ENCODE measurements at regions not wholly inside any gene's neighbourhood (a gene's known extent, or its start where the extent isn't known, plus 50 kb on each side); places are given as distances from the start of the nearest gene placed in this dataset.

GRCh38 chr3:22170370-22170769 is 419.4 kb upstream of the ZNF385D start:
- Histone ChIP-seq H3K4me3 (ENCODE audit: low read length in 2 of 2) (no peak overlapping the region), H2AK5ac (ENCODE audit: low read depth, low read length) (no peak overlapping the region), H3K4ac (ENCODE audit: low read length) (no peak overlapping the region), H3K4me2 (ENCODE audit: insufficient read depth, low read length, poor library complexity, severe bottlenecking) (no peak overlapping the region), H2AFZ (ENCODE audit: low read length) (no peak overlapping the region), H3K36me3 (replicated peaks in 1 of 2; ENCODE audit: control insufficient read depth in 2 of 2, insufficient read depth in 2 of 2, low read length in 2 of 2) (no peaks in the 10 kb centered on the region), H3K9me3 (replicated peaks in 1 of 2; ENCODE audit: control insufficient read depth in 2 of 2, insufficient read depth in 1 of 2, low read depth in 1 of 2, low read length in 2 of 2) (no peaks in the 10 kb centered on the region), H2BK5ac (ENCODE audit: low read length) (no peak overlapping the region), H3K14ac (ENCODE audit: low read length) (no peak overlapping the region), H3K27me3 (ENCODE audit: control insufficient read depth in 3 of 3, insufficient read depth in 3 of 3, low read depth in 1 of 3, low read length in 3 of 3) (no peaks in the 10 kb centered on the region), H2BK15ac (ENCODE audit: low read length) (no peak overlapping the region), H3K79me1 (ENCODE audit: low read depth, low read length) (no peaks in the 10 kb centered on the region), H2BK120ac (ENCODE audit: low read depth, low read length) (no peak overlapping the region), H3K27ac (replicated peaks; ENCODE audit: low read length) (no peak overlapping the region), H3K23ac (ENCODE audit: low read depth, low read length, poor library complexity) (no peak overlapping the region), H3K4me1 (ENCODE audit: control insufficient read depth in 2 of 2, insufficient read depth in 1 of 2, low read depth in 1 of 2, low read length in 2 of 2) (no peaks in the 10 kb centered on the region), H4K91ac (ENCODE audit: low read depth, low read length, poor library complexity) (no peak overlapping the region), H3K9ac (ENCODE audit: low read depth, low read length, poor library complexity) (no peak overlapping the region), H2BK12ac (ENCODE audit: low read length) (no peak overlapping the region), H3K18ac (ENCODE audit: low read length) (no peak overlapping the region), H4K8ac (ENCODE audit: low read depth, low read length) (no peak overlapping the region)
- WGBS, 2 donors (ENCODE audit: extremely low coverage in 2 of 2, insufficient read length in 2 of 2, insufficient replicate concordance in 1 of 2) = no CpG with 5 or more reads among the region's 1 CpG
- DNase-seq (ENCODE audit: low spot score) = no peak

- no peak overlapping the region for H4K91ac ChIP-seq (ENCODE audit: low read depth, low read length, poor library complexity)
- H3K4me2 ChIP-seq (ENCODE audit: insufficient read depth, low read length, poor library complexity, severe bottlenecking) = no peak overlapping the region
- no peak for DNase-seq (ENCODE audit: low spot score)
- no peak overlapping the region for H2BK15ac ChIP-seq (ENCODE audit: low read length)
- no peaks in the 10 kb centered on the region for H3K4me1 ChIP-seq (ENCODE audit: control insufficient read depth in 2 of 2, insufficient read depth in 1 of 2, low read depth in 1 of 2, low read length in 2 of 2)
- no peaks in the 10 kb centered on the region for H3K27me3 ChIP-seq (ENCODE audit: control insufficient read depth in 3 of 3, insufficient read depth in 3 of 3, low read depth in 1 of 3, low read length in 3 of 3)
- no peak overlapping the region for H2AK5ac ChIP-seq (ENCODE audit: low read depth, low read length)
- no peak overlapping the region for H2AFZ ChIP-seq (ENCODE audit: low read length)
- no peak overlapping the region for H3K23ac ChIP-seq (ENCODE audit: low read depth, low read length, poor library complexity)
- H3K9me3 ChIP-seq (replicated peaks in 1 of 2; ENCODE audit: control insufficient read depth in 2 of 2, insufficient read depth in 1 of 2, low read depth in 1 of 2, low read length in 2 of 2) = no peaks in the 10 kb centered on the region
- H3K36me3 ChIP-seq (replicated peaks in 1 of 2; ENCODE audit: control insufficient read depth in 2 of 2, insufficient read depth in 2 of 2, low read length in 2 of 2) = no peaks in the 10 kb centered on the region
- no peak overlapping the region for H3K4ac ChIP-seq (ENCODE audit: low read length)
- no peak overlapping the region for H2BK5ac ChIP-seq (ENCODE audit: low read length)
- no peak overlapping the region for H3K27ac ChIP-seq (replicated peaks; ENCODE audit: low read length)
- no peak overlapping the region for H2BK120ac ChIP-seq (ENCODE audit: low read depth, low read length)
- H2BK12ac ChIP-seq (ENCODE audit: low read length) = no peak overlapping the region
- H3K14ac ChIP-seq (ENCODE audit: low read length) = no peak overlapping the region
- no peak overlapping the region for H3K18ac ChIP-seq (ENCODE audit: low read length)
- H3K9ac ChIP-seq (ENCODE audit: low read depth, low read length, poor library complexity) = no peak overlapping the region
- WGBS, 2 donors (ENCODE audit: extremely low coverage in 2 of 2, insufficient read length in 2 of 2, insufficient replicate concordance in 1 of 2) = 100% methylated on average over 1 to 3 of the region's 4 CpGs
- no peak overlapping the region for H4K8ac ChIP-seq (ENCODE audit: low read depth, low read length)
- no peak overlapping the region for H3K4me3 ChIP-seq (ENCODE audit: low read length in 2 of 2)
- H3K79me1 ChIP-seq (ENCODE audit: low read depth, low read length) = no peaks in the 10 kb centered on the region
Measured at GRCh38 chr3:22172964-22173363, 422.0 kb upstream of the ZNF385D start.

GRCh38 chr3:22175947-22176346 is 424.9 kb upstream of the ZNF385D start:
- no CpG with 5 or more reads among the region's 1 CpG for WGBS, 2 donors (ENCODE audit: extremely low coverage in 2 of 2, insufficient read length in 2 of 2, insufficient replicate concordance in 1 of 2)
- Histone ChIP-seq H3K4ac (ENCODE audit: low read length) (no peak overlapping the region), H2BK15ac (ENCODE audit: low read length) (no peak overlapping the region), H3K36me3 (replicated peaks in 1 of 2; ENCODE audit: control insufficient read depth in 2 of 2, insufficient read depth in 2 of 2, low read length in 2 of 2) (no peaks in the 10 kb centered on the region), H3K18ac (ENCODE audit: low read length) (no peak overlapping the region), H3K4me1 (ENCODE audit: control insufficient read depth in 2 of 2, insufficient read depth in 1 of 2, low read depth in 1 of 2, low read length in 2 of 2) (no peaks in the 10 kb centered on the region), H3K9ac (ENCODE audit: low read depth, low read length, poor library complexity) (no peak overlapping the region), H2BK12ac (ENCODE audit: low read length) (no peak overlapping the region), H4K8ac (ENCODE audit: low read depth, low read length) (no peak overlapping the region), H4K91ac (ENCODE audit: low read depth, low read length, poor library complexity) (no peak overlapping the region), H3K23ac (ENCODE audit: low read depth, low read length, poor library complexity) (no peak overlapping the region), H3K4me3 (ENCODE audit: low read length in 2 of 2) (no peak overlapping the region), H2BK120ac (ENCODE audit: low read depth, low read length) (no peak overlapping the region), H3K79me1 (ENCODE audit: low read depth, low read length) (no peaks in the 10 kb centered on the region), H2AFZ (ENCODE audit: low read length) (no peak overlapping the region), H2BK5ac (ENCODE audit: low read length) (no peak overlapping the region), H3K27ac (replicated peaks; ENCODE audit: low read length) (no peak overlapping the region), H3K9me3 (replicated peaks in 1 of 2; ENCODE audit: control insufficient read depth in 2 of 2, insufficient read depth in 1 of 2, low read depth in 1 of 2, low read length in 2 of 2) (no peaks in the 10 kb centered on the region), H2AK5ac (ENCODE audit: low read depth, low read length) (no peak overlapping the region), H3K14ac (ENCODE audit: low read length) (no peak overlapping the region), H3K4me2 (ENCODE audit: insufficient read depth, low read length, poor library complexity, severe bottlenecking) (no peak overlapping the region), H3K27me3 (ENCODE audit: control insufficient read depth in 3 of 3, insufficient read depth in 3 of 3, low read depth in 1 of 3, low read length in 3 of 3) (no peaks in the 10 kb centered on the region)
- no peak for DNase-seq (ENCODE audit: low spot score)

- Histone ChIP-seq H3K4me2 (ENCODE audit: insufficient read depth, low read length, poor library complexity, severe bottlenecking) (no peak overlapping the region), H3K27me3 (ENCODE audit: control insufficient read depth in 3 of 3, insufficient read depth in 3 of 3, low read depth in 1 of 3, low read length in 3 of 3) (no peaks in the 10 kb centered on the region), H3K4me3 (ENCODE audit: low read length in 2 of 2) (no peak overlapping the region), H3K14ac (ENCODE audit: low read length) (no peak overlapping the region), H3K9ac (ENCODE audit: low read depth, low read length, poor library complexity) (no peak overlapping the region), H3K9me3 (replicated peaks in 1 of 2; ENCODE audit: control insufficient read depth in 2 of 2, insufficient read depth in 1 of 2, low read depth in 1 of 2, low read length in 2 of 2) (no peaks in the 10 kb centered on the region), H4K8ac (ENCODE audit: low read depth, low read length) (no peak overlapping the region), H3K18ac (ENCODE audit: low read length) (no peak overlapping the region), H2BK12ac (ENCODE audit: low read length) (no peak overlapping the region), H4K91ac (ENCODE audit: low read depth, low read length, poor library complexity) (no peak overlapping the region), H3K4ac (ENCODE audit: low read length) (no peak overlapping the region), H3K27ac (replicated peaks; ENCODE audit: low read length) (no peak overlapping the region), H3K4me1 (ENCODE audit: control insufficient read depth in 2 of 2, insufficient read depth in 1 of 2, low read depth in 1 of 2, low read length in 2 of 2) (no peaks in the 10 kb centered on the region), H3K79me1 (ENCODE audit: low read depth, low read length) (no peaks in the 10 kb centered on the region), H2BK15ac (ENCODE audit: low read length) (no peak overlapping the region), H2AK5ac (ENCODE audit: low read depth, low read length) (no peak overlapping the region), H2BK5ac (ENCODE audit: low read length) (no peak overlapping the region), H3K36me3 (replicated peaks in 1 of 2; ENCODE audit: control insufficient read depth in 2 of 2, insufficient read depth in 2 of 2, low read length in 2 of 2) (no peaks in the 10 kb centered on the region), H2AFZ (ENCODE audit: low read length) (no peak overlapping the region), H2BK120ac (ENCODE audit: low read depth, low read length) (no peak overlapping the region), H3K23ac (ENCODE audit: low read depth, low read length, poor library complexity) (no peak overlapping the region)
- no CpG with 5 or more reads among the region's 3 CpGs for WGBS, 2 donors (ENCODE audit: extremely low coverage in 2 of 2, insufficient read length in 2 of 2, insufficient replicate concordance in 1 of 2)
- no peak for DNase-seq (ENCODE audit: low spot score)
Measured at GRCh38 chr3:22176911-22177310, 425.9 kb upstream of the ZNF385D start.
